HG02885 (cell line): ENCODE measurements at regions not wholly inside any gene's neighbourhood (a gene's known extent, or its start where the extent isn't known, plus 50 kb on each side); places are given as distances from the start of the nearest gene placed in this dataset.
"Not testable (repeated sequence)": the region's sequence is repeated elsewhere in the genome, so short reads cannot be mapped to it uniquely, and the experiment has no call there.

Experiments used
- ATAC-seq: cut with Tn5 transposase; IDR thresholded peaks from one replicate; pipeline ENCODE4 v1.9.1; 2021; ENCODE audit warnings: mild to moderate bottlenecking; ENCODE audit not compliant: unreplicated experiment, poor library complexity

DNA sequence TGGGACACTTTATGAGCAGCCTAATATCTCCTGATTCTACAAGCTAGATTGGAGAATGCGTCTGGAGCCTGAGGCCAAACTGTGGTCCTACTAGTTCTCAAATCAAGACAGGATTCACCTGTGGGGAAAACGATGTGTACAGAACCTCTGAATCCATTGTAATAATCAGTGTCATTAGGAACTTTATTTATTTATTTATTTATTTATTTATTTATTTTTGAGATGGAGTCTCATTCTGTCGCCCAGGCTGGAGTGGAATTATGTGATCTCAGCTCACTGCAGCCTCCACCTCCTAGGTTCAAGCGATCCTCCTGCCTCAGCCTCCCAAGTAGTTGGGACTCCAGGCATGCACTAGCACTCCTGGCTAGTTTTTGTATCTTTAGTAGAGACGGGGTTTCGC lies 52.6 kb upstream of the KIF26B start:
- not testable (repeated sequence) for ATAC-seq

DNA sequence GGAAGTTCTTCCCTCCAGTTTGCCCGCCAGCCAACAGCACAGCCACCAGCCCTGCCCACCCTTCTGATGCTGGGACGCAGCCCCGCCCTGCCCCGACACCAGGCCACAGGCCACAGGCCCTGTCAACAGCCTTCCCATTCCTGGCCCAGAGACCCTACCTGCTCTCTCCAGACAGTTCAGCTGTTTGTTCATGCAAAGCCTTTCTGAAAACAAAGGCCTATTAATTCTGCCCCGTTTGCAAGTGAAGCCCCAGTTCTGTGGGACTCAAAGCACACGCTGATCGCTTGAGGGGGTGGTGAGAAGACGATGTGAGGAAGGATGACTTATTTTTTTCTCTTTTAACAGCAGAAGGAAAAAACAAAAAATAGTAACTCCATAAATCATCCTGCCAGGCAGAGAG lies 55.4 kb upstream of the KIF26B start:
- ATAC-seq = no peak

DNA sequence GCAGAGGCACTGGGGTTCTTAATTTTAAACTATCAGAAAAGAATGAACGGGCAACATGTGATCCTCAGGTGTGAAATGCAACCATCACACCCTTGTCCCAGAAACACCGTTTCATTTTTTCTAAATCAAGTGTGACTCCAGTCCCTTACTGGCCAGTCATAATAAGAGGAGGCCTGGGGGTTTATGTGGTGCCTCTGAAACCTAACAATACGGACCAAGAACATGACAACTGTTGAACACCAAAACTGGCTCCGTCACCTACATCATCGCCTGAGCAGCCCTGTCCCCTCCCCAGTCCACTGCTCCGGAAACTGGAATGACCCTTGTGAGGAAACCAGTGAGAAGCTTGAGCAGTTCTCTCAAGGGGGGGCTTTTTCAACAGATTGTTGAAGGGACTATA lies 55.9 kb upstream of the KIF26B start:
- no peak for ATAC-seq

DNA sequence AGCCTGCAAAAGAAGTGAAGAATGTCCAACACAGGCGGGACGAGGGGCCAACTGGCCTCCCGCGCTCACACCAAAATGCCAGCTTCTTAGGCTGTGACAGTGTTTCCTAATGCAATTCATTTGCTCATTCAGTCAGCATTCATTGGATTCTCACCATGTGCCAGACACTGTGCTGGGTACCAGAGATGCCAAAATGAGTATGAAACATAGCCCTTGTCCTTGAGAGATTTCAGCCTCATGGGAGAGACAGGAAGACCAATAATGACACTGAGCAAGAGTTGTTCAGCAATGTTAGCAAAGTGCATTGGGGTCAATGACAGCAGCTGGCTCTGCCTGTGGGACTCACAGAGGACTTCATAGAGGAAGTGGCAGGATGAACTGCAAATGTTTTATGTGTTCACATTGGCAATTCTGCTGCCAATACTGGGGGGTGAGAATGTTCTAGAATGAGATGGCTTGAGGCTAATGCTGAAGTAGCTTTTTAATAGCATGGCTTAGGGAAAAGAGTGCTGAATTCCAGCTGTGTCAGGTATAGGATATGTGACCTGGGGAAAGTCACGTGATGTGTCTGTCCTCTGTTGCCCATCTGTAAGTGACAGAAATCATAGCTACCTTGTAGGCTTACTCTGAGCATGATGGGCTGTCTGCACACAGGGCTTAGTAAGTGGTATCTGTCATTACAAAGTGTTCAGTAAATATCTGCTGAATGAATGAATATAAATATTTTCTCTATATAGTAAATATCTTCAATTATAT lies 58.3 kb upstream of the KIF26B start:
- no peak for ATAC-seq

DNA sequence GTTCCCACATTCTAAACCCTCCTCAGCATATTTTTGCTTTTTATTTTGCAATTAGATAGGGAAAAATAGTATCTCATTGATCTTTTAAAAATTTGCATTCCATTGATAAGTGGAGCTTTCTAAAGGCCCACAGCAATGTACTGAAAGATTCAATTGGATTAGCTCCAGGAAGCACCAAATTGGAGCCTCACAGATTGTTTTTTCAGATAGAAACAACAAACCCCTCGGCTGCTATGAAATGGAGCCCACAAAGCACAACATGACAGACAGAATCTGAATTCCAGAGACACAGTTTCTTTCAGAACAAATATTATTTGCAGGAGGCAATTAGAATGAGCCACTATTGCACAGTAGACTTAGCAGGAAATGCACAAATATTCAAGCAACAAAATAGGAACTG lies 58.9 kb upstream of the KIF26B start:
- no peak for ATAC-seq

DNA sequence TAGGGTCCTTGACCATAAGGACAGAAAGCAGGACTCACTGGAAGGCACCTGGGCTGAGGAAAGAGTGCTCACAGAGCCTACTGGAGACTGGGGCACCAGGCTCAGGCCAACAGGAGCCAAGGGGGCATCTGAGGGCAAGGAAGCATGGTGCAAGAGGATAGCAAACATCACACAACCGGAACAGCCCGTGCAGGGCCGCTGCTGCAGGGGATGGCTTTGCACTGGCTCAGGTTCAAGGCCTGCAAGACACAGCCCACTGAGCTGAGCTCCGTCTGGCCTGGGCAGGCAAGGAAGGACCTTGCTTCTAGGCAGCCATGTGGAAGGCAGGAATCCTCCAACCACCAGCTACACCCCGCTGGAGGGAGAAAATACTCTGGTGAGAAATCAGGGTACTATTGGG lies 59.8 kb upstream of the KIF26B start:
- ATAC-seq = no peak

DNA sequence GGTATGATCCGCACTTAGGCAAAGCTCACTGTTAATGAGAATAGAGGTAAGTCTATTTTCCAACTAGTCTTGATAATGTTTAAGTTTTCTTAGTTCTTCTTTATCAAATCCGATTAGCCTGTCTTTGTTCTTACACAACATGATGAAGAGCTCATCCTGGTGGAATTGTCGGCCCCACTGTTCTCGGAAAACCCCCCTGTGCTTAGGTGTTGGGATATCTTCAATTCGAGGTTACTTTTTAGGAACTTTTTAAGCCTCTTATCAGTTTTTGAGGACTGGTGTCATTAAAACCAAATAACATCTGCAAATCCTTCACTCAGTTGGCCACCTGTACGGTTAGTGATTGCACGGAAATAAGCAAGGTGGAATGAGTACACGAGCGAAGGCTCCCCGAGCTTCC lies 60.7 kb upstream of the KIF26B start:
- no peak for ATAC-seq

DNA sequence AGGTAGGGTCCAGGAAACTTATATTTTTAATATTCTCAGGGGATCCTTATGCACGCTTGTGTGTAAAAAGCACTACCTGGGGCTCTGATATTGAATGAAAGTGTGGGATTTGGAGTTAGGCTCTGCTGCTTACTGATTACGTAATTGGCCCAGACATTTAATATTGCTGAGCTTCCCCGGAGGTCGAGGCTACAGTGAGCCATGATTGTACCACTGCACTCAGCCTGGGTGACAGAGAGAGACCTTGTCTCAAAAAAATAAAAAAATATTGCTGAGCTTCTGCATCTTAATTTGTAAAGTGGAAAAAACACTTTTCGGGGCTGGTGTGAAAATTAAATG lies 62.2 kb upstream of the KIF26B start:
- ATAC-seq = no peak

DNA sequence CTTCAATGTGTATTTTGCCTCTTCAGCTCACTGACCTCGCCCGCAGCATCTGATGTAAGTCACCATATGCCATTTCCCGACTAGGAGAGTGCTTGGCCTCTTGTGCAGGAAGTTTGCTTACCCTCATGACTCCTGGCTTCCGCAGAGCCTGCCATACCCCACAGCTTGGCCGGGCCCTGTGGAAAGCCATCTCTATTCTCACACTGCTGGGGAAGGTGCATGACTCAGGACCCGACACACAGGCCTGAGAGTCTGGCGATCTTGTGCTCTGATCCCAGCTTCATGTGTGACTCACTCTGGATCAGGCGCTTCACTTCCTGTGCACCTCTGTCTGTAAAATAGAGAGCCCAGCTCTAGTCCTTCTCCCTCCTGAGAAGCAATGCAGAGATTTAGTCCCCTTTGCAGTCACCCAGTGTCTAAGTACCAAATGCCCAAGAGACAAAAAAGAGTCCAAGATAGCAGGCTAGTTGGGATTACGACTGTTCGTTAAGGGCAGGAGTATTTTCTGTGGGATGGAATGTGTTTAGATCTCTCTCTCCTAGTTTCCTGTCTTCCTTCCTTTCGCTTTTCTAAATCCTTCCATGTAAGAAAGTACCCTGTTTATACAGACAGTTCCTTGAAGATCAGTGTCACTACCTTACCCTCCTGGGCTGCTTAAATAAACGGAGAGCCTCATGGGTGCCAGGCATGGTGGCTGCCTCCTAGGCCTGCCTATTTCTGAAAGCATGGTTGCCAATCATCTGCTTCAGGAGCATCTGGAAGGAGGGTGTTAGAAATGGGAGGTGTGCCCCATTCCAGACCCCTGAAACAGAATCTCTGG lies 62.8 kb upstream of the KIF26B start:
- ATAC-seq = no peak

DNA sequence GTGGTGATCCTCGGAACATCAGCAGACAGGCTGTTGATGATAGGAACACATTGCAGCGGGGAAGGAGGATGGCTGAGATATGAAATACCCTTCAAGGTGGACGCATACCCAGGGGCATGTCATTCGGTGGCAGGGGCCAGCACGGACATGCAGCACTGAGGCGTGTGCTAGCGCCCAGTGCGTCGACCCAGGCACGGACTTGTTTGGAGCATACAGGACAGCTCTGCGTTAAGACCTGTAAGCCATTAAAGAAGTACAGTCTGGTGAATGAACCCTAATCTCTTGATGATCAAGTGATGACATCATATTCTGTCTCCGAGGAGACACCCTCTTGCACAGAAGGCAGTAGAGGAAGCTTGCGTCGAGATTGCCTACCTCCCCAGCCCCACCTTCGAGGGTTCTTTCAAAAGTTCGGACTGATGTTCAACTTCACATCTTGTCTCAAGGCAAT lies 63.6 kb upstream of the KIF26B start:
- ATAC-seq = no peak

DNA sequence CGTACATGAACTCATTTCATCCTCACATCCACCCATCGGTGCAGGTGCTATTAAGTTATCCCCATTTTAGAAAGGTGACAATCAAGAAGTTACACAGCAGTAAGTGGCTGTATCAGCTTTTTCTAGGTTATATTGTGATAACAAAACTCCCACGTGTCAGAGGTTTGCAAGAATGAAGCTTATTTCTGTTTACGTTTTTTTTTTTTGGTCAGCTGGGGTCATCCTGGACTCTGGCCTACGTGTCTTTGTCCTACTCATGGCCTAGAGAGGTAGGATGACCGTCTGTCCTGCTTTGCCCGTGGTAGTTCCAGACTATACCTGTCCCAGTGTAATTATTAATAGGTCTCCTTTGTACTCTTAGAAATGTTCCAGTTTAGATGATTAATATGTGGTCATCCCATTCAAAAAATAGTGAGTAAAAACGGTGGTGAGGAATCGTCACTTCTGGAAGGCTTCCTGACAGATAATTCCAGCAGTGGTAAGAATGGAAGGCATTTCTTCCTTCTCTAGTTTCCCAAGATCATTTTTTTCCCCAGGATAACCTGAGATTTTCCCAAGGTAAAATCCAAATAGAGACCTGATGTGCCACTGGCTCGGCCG lies 64.2 kb upstream of the KIF26B start:
- ATAC-seq = no peak

DNA sequence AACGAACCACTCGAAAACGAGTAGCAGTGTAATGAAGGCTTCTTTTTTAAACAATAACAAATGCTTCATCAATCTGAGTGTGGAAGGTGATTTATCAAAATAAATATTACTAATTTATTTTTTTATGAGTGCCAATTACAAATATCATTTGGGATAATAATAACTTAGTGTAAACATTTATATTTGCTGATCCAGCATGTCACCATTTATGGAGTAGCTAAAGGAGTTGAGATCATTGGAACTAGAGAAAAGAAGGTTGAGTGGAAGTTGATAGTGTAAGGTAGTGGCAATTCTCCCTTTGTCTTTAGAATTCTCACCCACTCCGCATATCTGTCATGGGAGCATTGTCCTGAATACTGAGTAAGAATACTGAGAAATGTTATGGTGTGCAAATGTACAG lies 67.1 kb upstream of the KIF26B start:
- ATAC-seq = no peak

DNA sequence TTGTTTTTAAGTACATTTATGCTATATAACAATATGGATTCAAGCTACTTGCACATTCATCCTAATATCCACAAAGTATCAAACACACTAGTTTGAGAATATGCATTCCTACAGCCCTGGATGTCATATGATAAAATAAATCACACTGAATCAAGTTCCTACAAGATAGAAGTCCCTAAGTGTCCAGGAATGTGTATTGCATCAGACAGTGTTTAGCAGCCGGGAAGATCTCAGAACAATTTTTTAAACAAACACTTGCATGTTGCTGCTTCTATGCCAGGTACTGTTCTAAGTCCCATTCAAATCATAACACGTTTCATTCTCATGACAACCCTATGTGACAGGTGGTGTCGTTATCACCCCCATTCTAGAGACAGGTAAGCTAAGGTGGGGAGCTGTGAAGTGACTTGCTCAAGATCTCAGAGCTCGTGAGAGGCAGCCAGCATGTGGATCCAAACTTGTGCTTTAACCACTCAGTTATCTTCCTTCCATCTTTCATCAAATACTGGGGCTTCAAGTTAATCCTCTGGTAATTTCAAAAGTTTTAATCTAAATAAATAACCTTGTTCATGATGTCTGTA lies 68.3 kb upstream of the KIF26B start:
- no peak for ATAC-seq

DNA sequence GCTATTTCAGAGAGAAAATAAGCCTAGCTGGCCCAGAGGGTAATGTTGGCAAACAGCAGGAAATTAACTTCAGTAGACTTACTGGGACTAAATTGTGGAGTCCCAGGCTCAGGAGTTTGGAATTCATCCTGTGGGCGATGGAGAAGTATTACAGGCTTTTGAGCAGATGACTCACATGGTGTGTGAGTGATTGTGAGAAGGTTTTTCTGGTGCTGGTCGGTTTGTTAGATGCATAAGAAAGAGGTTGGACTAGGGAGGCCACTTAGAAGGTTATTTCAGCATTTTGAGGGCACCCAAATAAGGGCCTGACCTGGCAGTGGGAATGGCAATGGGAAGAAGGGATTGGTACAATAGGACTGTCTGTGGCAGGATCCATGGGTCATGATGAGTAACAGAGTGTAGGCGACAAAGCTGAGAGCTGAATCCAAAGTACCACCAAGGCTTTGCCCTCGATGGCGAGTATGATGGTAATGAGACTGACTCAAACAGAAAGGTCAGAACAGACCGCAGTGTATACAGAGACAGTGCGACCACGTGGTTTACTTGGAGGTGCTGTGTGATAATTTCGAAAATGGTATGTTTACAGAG lies 69.2 kb upstream of the KIF26B start:
- peak; percentile 98 for ATAC-seq

DNA sequence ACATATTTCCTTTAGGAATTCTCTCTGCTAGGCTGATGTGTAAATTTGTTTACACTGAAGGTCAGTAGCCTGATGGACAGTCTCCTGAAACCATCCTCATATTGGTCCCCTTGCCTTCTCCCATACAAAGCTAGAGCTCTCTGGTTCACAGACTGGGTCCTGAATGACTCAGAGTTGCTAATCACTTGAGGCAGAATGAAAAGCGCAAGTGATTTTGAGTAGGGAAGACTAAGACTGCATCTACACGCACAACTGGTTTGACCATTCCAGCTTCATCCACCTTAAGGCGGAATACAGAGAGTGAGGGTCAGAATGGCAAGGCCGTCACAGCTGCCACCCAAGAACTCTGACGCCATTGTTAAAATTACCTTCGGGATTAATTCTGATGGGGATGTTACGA lies 70.2 kb upstream of the KIF26B start:
- no peak for ATAC-seq

DNA sequence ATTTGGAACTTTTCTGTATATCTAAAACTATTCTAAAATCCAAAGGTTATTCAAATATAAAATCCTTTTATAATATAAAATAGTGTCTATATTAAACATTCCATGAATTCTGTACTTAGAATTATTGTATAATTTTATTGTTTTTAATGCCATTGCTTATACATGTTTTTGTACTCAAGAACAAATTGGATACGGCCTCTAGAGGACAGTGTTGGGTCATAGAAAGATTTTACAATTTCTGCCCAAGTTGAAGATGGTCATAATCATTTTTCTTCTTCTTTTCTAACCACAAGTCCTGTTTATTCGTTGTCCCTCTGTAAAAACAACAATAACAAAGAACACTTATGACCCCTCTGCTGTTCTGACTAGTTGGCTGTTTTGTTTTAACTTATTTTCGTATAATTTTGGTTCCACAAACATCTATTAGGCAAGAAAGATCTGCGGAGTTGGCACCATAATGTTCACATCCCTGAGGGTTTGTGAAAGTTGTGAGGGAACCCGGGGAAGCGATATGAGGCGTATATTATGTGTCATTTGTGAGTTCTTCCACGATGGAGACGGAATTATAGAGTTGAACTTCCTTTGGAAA lies 75.7 kb upstream of the KIF26B start:
- no peak for ATAC-seq

DNA sequence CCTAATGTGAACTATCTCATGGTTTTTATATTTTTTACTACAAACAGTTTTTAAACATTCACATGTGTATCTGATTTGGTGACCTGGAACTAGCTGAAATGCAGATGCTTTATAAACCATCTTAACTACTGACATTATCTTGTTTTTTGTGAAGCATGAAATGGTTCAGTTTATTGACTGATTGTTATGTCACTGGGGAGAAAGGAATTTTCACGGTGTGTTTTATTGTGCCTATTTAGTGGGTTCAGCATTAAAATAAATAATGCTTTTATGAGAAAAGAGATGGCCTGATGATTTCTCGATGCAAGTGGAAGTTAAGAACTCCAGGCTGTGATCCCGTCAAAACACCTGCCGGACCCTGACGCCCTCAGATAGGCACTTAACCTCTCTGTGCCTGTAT lies 79.9 kb upstream of the KIF26B start:
- ATAC-seq = no peak

DNA sequence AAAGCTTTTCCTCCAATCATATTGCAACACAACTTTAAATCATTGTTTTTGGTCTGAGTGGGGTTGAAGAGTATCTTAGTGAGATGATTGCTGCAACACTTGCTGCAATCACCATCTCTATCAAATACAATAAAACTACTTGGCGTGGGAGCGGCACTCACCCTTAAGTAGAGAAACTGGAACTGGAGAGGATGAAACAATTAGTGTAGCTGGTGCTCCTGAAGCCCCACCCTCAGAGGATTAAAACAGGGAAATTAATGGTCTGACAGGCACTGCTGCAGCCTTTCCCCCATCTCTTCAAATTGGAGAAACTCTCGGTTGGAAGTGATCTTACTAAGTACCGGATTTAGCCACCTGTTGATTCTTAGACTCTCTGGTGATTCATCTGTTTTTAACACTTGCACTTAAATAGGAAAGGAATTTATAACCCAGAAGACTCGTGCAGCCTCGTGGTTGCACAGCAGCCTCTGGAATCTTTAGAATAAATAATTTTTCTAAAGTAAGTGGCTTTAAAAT lies 80.5 kb upstream of the KIF26B start:
- no peak for ATAC-seq

DNA sequence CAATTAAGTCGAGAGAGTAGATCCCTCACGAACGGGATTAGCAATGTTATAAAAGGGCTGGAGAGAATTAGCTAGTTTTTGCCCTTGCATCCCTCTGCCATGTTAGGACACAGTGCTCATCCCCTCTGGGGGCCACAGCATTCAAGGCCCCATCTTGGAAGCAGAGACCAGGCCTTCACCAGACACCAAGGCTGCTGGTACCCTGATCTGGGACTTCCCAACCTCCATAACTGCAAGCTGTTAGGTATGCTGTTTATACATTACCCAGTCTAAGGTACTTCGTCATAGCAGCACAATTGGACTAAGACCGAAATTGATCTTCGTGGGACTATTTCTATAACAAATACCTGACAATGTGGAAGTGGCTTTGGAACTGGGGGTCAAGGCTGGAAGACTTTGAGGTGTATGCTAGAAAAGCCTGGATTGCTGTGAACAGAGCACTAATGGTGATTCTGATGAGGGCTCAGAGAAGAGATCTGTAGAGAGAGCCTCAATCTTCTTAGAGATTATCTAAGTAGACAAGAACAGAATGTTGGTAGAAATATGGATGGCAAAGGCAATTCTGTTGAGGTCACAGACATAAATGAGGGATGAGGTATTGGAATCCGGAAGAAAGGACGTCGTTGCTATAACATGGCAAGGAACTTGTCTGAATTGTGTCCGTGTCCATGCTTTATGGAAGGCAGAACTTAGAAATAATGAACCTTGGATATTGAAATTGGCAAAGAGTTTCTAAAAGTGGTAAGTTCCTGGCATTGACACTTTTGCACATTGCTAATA lies 83.8 kb upstream of the KIF26B start:
- ATAC-seq = no peak
